Neural crest cell (in vitro differentiated cells): ENCODE measurements at regions not wholly inside any gene's neighbourhood (a gene's known extent, or its start where the extent isn't known, plus 50 kb on each side); places are given as distances from the start of the nearest gene placed in this dataset.

Experiments used
- DNase-seq: peaks from one replicate; pipeline ENCODE4 v3.0.0; 2021; ENCODE audit warnings: low read depth, mixed read lengths, low spot score
- H3K27ac Mint-ChIP-seq: one replicate; pipeline ENCODE4 v1.8.0; 2021; ENCODE audit warnings: mild to moderate bottlenecking, mixed read lengths; ENCODE audit not compliant: unreplicated experiment
- H3K27me3 Mint-ChIP-seq: 2 replicates; pipeline ENCODE4 v1.8.0; 2021; ENCODE audit warnings: low read depth, mild to moderate bottlenecking, mixed read lengths
- H3K36me3 Mint-ChIP-seq: 2 replicates; pipeline ENCODE4 v1.8.0; 2021; ENCODE audit warnings: low read depth, mild to moderate bottlenecking, mixed read lengths
- H3K4me1 Mint-ChIP-seq: 2 replicates; pipeline ENCODE4 v1.8.0; 2021; ENCODE audit warnings: mixed read lengths
- H3K4me3 Mint-ChIP-seq: one replicate; pipeline ENCODE4 v1.8.0; 2021; ENCODE audit warnings: mild to moderate bottlenecking, mixed read lengths
- H3K9me3 Mint-ChIP-seq: 2 replicates; pipeline ENCODE4 v1.8.0; 2021; ENCODE audit warnings: mixed read lengths
- TF ChIP-seq, protein P1 (sequence below): fragments of 200-600 bp; sonication (generic); conservative IDR thresholded peaks from 2 replicates; pipeline ENCODE4 v1.5.0; 2021; ENCODE audit warnings: antibody characterized with exemption, mild to moderate bottlenecking

DNA sequence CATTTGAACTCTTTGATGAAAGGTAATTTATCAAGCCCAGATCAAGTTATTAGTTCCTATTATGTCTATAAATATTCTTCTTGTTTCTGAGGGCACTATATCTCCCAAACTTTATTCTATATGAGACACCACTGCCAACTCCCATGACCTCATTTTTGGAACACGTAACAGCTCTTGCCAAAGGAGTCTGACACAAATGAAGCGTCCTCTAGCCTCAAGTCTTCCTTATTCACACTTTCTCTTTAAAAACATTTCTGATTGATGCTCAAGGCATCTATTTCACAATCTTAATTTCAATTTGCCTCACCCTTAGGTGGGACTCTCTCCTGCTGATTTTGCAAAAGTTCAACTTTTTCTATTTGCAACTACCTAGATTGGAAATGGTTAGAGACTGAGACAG is 848.4 kb downstream of the GATA3 start:
- TF ChIP-seq, protein P1, sequence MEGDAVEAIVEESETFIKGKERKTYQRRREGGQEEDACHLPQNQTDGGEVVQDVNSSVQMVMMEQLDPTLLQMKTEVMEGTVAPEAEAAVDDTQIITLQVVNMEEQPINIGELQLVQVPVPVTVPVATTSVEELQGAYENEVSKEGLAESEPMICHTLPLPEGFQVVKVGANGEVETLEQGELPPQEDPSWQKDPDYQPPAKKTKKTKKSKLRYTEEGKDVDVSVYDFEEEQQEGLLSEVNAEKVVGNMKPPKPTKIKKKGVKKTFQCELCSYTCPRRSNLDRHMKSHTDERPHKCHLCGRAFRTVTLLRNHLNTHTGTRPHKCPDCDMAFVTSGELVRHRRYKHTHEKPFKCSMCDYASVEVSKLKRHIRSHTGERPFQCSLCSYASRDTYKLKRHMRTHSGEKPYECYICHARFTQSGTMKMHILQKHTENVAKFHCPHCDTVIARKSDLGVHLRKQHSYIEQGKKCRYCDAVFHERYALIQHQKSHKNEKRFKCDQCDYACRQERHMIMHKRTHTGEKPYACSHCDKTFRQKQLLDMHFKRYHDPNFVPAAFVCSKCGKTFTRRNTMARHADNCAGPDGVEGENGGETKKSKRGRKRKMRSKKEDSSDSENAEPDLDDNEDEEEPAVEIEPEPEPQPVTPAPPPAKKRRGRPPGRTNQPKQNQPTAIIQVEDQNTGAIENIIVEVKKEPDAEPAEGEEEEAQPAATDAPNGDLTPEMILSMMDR = no peak
- Mint-ChIP-seq H3K4me1 (no peaks in the 10 kb centered on the region), H3K36me3 (no peaks in the 10 kb centered on the region), H3K27ac (no peak overlapping the region), H3K9me3 (no peaks in the 10 kb centered on the region), H3K27me3 (peaks cover 24% of the 10 kb centered on the region), H3K4me3 (no peak overlapping the region)
- DNase-seq = no peak

DNA sequence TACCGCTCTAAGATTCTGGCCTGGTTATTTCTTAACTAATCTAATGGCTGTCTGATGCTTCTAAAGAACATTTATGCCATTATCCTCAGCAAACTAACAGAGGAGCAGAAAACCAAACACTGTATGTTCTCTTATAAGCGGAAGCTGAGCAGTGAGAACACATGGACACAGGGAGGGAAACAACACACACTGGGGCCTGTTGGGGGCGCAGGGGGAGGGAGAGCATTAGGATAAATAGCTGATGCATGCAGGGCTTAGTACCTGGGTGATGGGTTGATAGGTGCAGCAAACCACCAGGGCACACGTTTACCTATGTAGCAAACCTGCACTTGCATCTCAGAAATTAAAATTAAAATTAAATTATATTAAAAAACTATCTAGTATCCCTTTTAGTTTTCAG is 853.5 kb downstream of the GATA3 start:
- Mint-ChIP-seq H3K27me3 (peaks cover 49% of the 10 kb centered on the region), H3K4me1 (no peaks in the 10 kb centered on the region), H3K9me3 (no peaks in the 10 kb centered on the region), H3K4me3 (no peak overlapping the region), H3K36me3 (no peaks in the 10 kb centered on the region), H3K27ac (no peak overlapping the region)
- TF ChIP-seq, protein P1 = no peak
- DNase-seq = no peak

DNA sequence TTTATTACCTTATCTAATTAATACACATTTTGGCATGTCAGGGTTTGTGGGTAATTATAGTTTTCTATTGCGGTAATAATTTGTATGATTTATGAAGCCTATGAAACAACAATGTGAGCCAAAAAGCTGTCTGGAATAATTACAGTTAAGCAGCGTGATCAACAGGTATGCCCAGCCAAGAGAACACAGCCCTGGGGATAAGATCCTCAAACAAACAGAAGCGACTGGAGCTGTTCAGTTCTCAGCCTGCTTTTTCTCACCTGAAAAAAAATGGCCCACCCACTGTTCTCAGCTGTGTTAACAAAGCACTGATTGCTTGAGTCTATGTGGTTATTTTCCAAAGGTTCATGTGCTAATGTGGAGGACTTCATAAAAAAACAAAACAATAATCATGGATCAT is 855.8 kb downstream of the GATA3 start:
- Mint-ChIP-seq H3K4me3 (no peak overlapping the region), H3K27me3 (peaks cover 44% of the 10 kb centered on the region)

DNA sequence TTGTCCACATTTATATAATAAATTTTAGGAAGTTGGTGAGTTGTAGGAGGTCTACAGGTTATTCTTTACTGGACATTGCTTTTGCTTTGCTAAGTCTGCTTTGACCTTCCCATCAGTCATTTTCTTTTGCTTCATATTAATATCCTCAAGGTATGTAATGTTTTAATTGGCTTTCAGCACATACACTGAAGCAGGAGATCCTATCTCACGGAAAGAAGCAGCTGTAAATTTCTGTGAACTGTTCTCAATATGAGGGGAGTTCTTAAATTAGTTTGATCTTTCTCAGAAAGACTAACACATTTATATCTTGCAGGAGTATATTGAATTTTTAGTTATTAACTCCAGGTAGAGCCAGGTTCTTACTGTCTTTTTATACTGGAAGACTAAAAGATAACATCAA is 856.5 kb downstream of the GATA3 start:
- peaks cover 43% of the 10 kb centered on the region for H3K27me3 Mint-ChIP-seq
- H3K36me3 Mint-ChIP-seq = no peaks in the 10 kb centered on the region
- H3K9me3 Mint-ChIP-seq = no peaks in the 10 kb centered on the region
- DNase-seq = no peak
- H3K4me3 Mint-ChIP-seq = no peak overlapping the region
- H3K27ac Mint-ChIP-seq = no peak overlapping the region
- no peaks in the 10 kb centered on the region for H3K4me1 Mint-ChIP-seq
- TF ChIP-seq, protein P1 = no peak

More for the DNA sequence above, 855.8 kb downstream of the GATA3 start:
- H3K4me1 Mint-ChIP-seq = no peaks in the 10 kb centered on the region
- H3K36me3 Mint-ChIP-seq = no peaks in the 10 kb centered on the region
- H3K27ac Mint-ChIP-seq = no peak overlapping the region
- DNase-seq = no peak
- H3K9me3 Mint-ChIP-seq = no peaks in the 10 kb centered on the region
- TF ChIP-seq, protein P1 = no peak

DNA sequence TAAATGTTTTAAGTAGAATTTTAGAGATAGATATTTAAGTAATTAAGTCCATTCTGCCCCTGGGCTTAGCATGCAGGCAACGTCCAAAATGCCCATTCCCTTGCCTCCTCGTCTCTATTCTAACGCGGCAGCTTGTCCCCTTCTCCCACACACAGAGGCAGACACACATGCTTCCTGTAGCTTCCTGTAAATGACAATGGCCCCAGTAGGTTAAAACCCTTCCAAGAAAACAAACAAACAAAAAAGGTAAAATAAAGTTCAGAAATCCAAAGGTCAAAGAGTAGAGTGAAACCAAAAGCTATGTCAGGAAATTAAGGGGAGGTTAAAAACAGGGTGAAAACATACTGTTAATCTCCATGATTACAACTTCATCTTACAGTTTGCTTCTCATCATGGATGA is 857.6 kb downstream of the GATA3 start:
- Mint-ChIP-seq H3K27me3 (peaks cover 45% of the 10 kb centered on the region), H3K4me3 (no peak overlapping the region), H3K9me3 (no peaks in the 10 kb centered on the region), H3K27ac (no peak overlapping the region), H3K4me1 (no peaks in the 10 kb centered on the region), H3K36me3 (no peaks in the 10 kb centered on the region)
- TF ChIP-seq, protein P1 = no peak
- DNase-seq = no peak

DNA sequence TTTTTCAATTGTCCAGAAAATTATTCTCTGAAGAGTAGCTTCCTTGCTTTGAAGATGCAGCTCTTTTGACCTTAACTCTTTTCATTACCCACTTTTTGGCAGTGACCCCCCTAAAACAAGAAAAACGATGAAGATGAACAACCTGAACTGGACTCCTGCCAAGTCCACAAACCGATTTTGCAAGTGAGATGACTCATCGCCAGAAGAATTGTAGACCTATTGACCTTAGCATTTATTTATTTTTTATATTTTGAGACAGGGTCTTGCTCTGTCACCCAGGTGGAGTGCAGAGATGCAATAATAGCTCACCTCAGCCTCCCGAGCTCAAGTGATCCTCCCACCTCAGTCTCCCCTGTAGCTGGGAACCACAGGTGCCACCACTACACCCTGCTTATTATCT is 859.2 kb downstream of the GATA3 start:
- H3K27ac Mint-ChIP-seq = no peak overlapping the region
- no peak for DNase-seq

More for the DNA sequence above, 859.2 kb downstream of the GATA3 start:
- Mint-ChIP-seq H3K9me3 (no peaks in the 10 kb centered on the region), H3K4me1 (no peaks in the 10 kb centered on the region), H3K27me3 (peaks cover 34% of the 10 kb centered on the region), H3K4me3 (no peak overlapping the region), H3K36me3 (no peaks in the 10 kb centered on the region)
- TF ChIP-seq, protein P1 = no peak
